Activated CD8-positive, alpha-beta memory T cell treated with anti-CD3 and anti-CD28 coated beads, Interleukin-2, amount 10 ng/mL, durations not matched to agents 7 days and 5 days (primary cell): ENCODE measurements at regions not wholly inside any gene's neighbourhood (a gene's known extent, or its start where the extent isn't known, plus 50 kb on each side); places are given as distances from the start of the nearest gene placed in this dataset.

Source experiments
- ATAC-seq: fragments of 150-1000 bp; cut with Tn5 transposase; one replicate; pipeline ENCODE4 v1.10.0; 2021; ENCODE audit warnings: moderate library complexity
- CTCF ChIA-PET: fragments of 350-600 bp; sonication (Branson Sonifier 250); formaldehyde crosslinking; loops from one replicate; lab custom pipeline; 2021; ENCODE audit warnings: antibody characterized with exemption; lab: Charles Lee
- DNase-seq: peaks from one replicate; pipeline ENCODE4 v3.0.0-alpha.2; 2020
- H3K27ac Mint-ChIP-seq: one replicate; pipeline ENCODE4 v1.8.0; 2021; ENCODE audit warnings: mild to moderate bottlenecking, mixed read lengths
- H3K27me3 Mint-ChIP-seq: one replicate; pipeline ENCODE4 v1.8.0; 2021; ENCODE audit warnings: mixed read lengths
- H3K36me3 Mint-ChIP-seq: one replicate; pipeline ENCODE4 v1.8.0; 2021; ENCODE audit warnings: mild to moderate bottlenecking, mixed read lengths
- H3K4me1 Mint-ChIP-seq: one replicate; pipeline ENCODE4 v1.8.0; 2021; ENCODE audit warnings: mixed read lengths
- H3K4me3 Mint-ChIP-seq: one replicate; pipeline ENCODE4 v1.8.0; 2021; ENCODE audit warnings: mild to moderate bottlenecking, moderate library complexity, mixed read lengths
- H3K9me3 Mint-ChIP-seq: one replicate; pipeline ENCODE4 v1.8.0; 2022; ENCODE audit warnings: low read depth, mixed read lengths

GRCh38 chr6:152863618-152864326, 113.2 kb downstream of the VIP start:
- H3K36me3 Mint-ChIP-seq, result no peaks in the 10 kb centered on the region
- DNase-seq (peak; percentile 70), ATAC-seq (peak; percentile 83)
- peaks cover 6% of the 10 kb centered on the region for H3K4me1 Mint-ChIP-seq
- H3K27me3 Mint-ChIP-seq, result peaks cover 11% of the 10 kb centered on the region
- H3K4me3 Mint-ChIP-seq, result no peak overlapping the region
- H3K27ac Mint-ChIP-seq, result no peak overlapping the region
- H3K9me3 Mint-ChIP-seq, result no peaks in the 10 kb centered on the region
- CTCF ChIA-PET, result interaction anchor here (0.6 to 2.7 kb wide), 7 partner anchors 16 to 161 kb away, joined by 3 to 13 read pairs (median 4); no protein-coding TSS in a partner anchor

- Mint-ChIP-seq H3K36me3 (no peaks in the 10 kb centered on the region), H3K27me3 (peaks cover 5% of the 10 kb centered on the region), H3K4me1 (no peaks in the 10 kb centered on the region), H3K9me3 (no peaks in the 10 kb centered on the region), H3K4me3 (no peak overlapping the region), H3K27ac (no peak overlapping the region)
- DNase-seq (no peak), ATAC-seq (no peak)
- CTCF ChIA-PET, result no interaction called here
These were observed 108.6 kb downstream of the FBXO5 start for GRCh38 chr6:152874267-152874666.

DNA sequence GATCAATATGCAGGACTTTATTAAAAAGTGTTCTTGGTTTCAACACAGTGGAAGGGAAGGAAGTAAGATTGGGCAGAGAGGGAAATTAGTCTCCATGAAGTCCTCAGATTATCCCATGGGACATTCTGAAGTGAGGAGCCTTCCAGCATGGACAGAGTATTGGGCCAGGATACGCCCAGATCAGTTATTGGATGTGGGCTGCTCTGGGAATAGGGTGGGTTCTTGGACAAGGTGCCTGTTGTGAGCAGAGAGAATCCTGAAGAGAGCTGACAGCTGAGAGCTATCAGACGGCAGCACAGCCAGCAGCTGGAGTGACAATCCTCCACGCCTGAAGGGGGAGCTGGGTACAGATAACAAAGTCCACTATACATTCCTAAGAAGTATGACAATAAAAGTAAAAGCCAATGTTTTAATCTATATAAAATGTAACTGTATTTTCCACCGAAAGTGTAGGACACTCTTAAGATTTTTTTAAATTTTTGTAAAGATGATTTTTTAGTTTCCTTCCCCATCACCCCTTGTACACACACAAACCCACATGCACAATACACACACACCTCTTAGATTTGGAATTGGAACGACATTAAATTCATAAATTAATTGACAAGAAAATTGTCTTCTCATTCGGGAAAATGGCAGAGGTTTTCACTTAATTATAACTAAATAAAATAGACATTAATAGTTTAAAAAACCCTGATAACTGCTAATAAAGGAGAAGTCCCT, 107.8 kb downstream of the FBXO5 start:
- H3K27ac Mint-ChIP-seq, result no peak overlapping the region
- H3K27me3 Mint-ChIP-seq, result peaks cover 5% of the 10 kb centered on the region
- H3K36me3 Mint-ChIP-seq, result no peaks in the 10 kb centered on the region
- CTCF ChIA-PET, result no interaction called here
- H3K9me3 Mint-ChIP-seq, result no peaks in the 10 kb centered on the region
- DNase-seq (no peak), ATAC-seq (no peak)
- H3K4me3 Mint-ChIP-seq, result no peak overlapping the region
- no peaks in the 10 kb centered on the region for H3K4me1 Mint-ChIP-seq

DNA sequence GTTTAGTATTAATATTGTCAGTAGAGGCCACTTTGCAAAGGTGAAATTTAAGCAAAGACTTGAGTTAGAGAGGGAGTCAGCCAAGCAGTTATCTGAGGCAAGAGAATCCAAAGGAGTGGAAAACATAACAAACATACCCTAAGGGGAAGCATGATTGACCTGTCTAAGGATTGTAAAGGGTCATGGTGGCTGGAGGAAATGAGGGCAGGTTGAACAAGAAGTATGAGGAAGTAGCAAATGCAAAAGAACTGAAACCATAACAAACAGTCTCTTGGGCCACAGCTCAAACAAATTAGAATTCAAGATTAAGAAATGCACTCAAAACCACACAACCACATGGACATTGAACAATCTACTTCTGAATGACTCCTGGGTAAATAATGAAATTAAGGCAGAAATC, 103.2 kb downstream of the FBXO5 start:
- Mint-ChIP-seq H3K36me3 (no peaks in the 10 kb centered on the region), H3K27ac (no peak overlapping the region), H3K4me1 (no peaks in the 10 kb centered on the region), H3K4me3 (no peak overlapping the region), H3K9me3 (no peaks in the 10 kb centered on the region), H3K27me3 (peaks cover 6% of the 10 kb centered on the region)
- ATAC-seq (no peak), DNase-seq (no peak)
- CTCF ChIA-PET, result no interaction called here

DNA sequence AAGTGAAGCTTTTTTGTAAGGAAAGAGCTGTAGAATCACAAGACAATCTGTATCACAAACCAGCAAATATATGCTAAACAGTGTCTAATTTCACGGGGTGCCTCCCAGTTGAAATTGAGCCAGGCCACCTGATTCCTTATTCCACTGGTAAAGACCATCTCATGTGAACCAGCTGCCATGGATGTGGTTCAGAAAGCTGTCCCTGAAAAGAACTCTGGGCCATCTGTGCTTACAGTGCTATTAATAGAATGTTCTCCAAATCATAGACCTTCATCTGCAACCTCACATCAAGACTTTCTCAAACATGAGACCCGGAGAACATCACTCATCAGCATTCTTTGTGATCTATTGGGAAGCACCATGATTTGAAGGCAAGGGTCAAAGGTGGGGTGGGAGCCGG, 89.7 kb downstream of the FBXO5 start:
- H3K27me3 Mint-ChIP-seq, result peaks cover 20% of the 10 kb centered on the region
- H3K4me1 Mint-ChIP-seq, result no peaks in the 10 kb centered on the region
- no peak overlapping the region for H3K4me3 Mint-ChIP-seq
- CTCF ChIA-PET, result no interaction called here
- H3K36me3 Mint-ChIP-seq, result no peaks in the 10 kb centered on the region
- no peak for ATAC-seq
- DNase-seq, result no peak
- no peak overlapping the region for H3K27ac Mint-ChIP-seq
- no peaks in the 10 kb centered on the region for H3K9me3 Mint-ChIP-seq

- Mint-ChIP-seq H3K27ac (no peak overlapping the region), H3K9me3 (no peaks in the 10 kb centered on the region), H3K4me3 (no peak overlapping the region), H3K4me1 (no peaks in the 10 kb centered on the region), H3K27me3 (peaks cover 20% of the 10 kb centered on the region), H3K36me3 (no peaks in the 10 kb centered on the region)
- DNase-seq (no peak), ATAC-seq (no peak)
- CTCF ChIA-PET, result interaction anchor here (2.0 kb wide), 1 partner anchor 32 kb away, joined by 6 read pairs; no protein-coding TSS in a partner anchor
These were observed 85.9 kb downstream of the FBXO5 start for GRCh38 chr6:152896923-152897322.

- DNase-seq (peak; percentile 78), ATAC-seq (peak; percentile 92)
- no peak overlapping the region for H3K4me3 Mint-ChIP-seq
- CTCF ChIA-PET, result interaction anchor here (0.8 to 2.0 kb wide), 4 partner anchors 13 to 49 kb away, joined by 3 to 6 read pairs (median 4); no protein-coding TSS in a partner anchor
- H3K27me3 Mint-ChIP-seq, result peaks cover 25% of the 10 kb centered on the region
- no peaks in the 10 kb centered on the region for H3K4me1 Mint-ChIP-seq
- H3K27ac Mint-ChIP-seq, result no peak overlapping the region
- no peaks in the 10 kb centered on the region for H3K36me3 Mint-ChIP-seq
- H3K9me3 Mint-ChIP-seq, result no peaks in the 10 kb centered on the region
These were observed 84.9 kb downstream of the FBXO5 start for GRCh38 chr6:152897807-152898399.

- H3K4me1 Mint-ChIP-seq, result no peaks in the 10 kb centered on the region
These were observed 78.2 kb downstream of the FBXO5 start for GRCh38 chr6:152904678-152905077.

DNA sequence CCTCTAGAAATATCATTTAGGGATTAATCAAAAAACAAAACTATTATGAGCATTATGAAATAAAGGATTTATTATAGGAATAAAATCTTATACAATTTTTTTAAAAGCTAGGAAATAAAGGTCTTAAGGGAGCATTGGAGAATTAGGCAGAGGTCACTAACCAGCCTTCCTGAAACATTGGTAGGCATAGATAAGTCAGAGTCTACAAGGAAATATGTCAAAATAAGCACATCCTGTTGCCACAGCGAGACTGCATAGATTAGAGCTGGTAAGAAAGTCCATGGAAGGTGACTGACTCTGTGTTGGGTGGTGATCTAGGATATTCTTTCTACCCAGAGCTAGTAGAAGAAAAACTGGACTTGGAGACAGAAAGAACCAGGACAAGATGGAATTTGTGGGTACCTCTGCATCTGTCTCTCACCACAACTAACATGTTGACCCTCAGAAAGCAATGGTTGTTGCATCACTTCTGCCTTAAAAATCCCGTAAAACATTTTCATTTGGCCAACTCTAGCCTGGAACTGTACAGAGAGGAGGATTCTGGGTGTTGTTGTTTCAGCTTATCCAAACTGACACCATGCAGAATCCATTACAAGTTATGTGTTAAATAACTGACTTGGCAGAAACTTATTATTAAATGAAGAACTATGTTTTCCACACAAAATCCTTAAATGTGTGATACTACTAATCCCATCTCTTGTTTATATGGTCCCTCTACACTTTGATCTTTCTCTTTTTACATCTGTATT, 77.1 kb downstream of the FBXO5 start:
- ATAC-seq (no peak), DNase-seq (no peak)
- CTCF ChIA-PET, result interaction anchor here (1.1 kb wide), 1 partner anchor 32 kb away, joined by 3 read pairs; no protein-coding TSS in a partner anchor
- Mint-ChIP-seq H3K36me3 (no peaks in the 10 kb centered on the region), H3K4me1 (no peaks in the 10 kb centered on the region), H3K27me3 (peaks cover 25% of the 10 kb centered on the region), H3K27ac (no peak overlapping the region), H3K4me3 (no peak overlapping the region), H3K9me3 (no peaks in the 10 kb centered on the region)

More at GRCh38 chr6:152904678-152905077, 78.2 kb downstream of the FBXO5 start:
- ATAC-seq, result no peak
- no peak for DNase-seq
- H3K9me3 Mint-ChIP-seq, result no peaks in the 10 kb centered on the region
- CTCF ChIA-PET, result no interaction called here
- H3K4me3 Mint-ChIP-seq, result no peak overlapping the region
- H3K36me3 Mint-ChIP-seq, result no peaks in the 10 kb centered on the region
- peaks cover 28% of the 10 kb centered on the region for H3K27me3 Mint-ChIP-seq
- H3K27ac Mint-ChIP-seq, result no peak overlapping the region

DNA sequence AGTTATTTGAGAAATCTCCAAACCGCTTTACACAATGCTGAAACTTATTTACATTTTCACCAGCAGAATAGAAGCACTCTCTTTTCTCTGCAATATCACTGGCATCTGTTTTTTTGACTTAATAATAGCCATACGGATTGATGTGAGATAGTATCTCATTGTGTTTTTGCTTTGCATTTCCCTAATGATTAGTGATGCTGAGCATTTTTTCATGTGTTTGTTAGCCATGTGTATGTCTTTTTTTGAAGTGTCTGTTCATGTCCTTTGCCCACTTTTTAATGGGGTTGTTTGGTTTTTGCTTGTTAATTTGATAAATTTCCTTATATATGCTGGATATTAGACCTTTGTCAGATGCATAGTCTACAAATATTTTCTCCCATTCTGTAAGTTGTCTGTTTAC, 73.6 kb downstream of the FBXO5 start:
- Mint-ChIP-seq H3K27ac (no peak overlapping the region), H3K4me3 (no peak overlapping the region), H3K4me1 (no peaks in the 10 kb centered on the region), H3K9me3 (no peaks in the 10 kb centered on the region), H3K27me3 (peaks cover 9% of the 10 kb centered on the region), H3K36me3 (no peaks in the 10 kb centered on the region)
- CTCF ChIA-PET, result no interaction called here
- no peak for ATAC-seq
- no peak for DNase-seq

DNA sequence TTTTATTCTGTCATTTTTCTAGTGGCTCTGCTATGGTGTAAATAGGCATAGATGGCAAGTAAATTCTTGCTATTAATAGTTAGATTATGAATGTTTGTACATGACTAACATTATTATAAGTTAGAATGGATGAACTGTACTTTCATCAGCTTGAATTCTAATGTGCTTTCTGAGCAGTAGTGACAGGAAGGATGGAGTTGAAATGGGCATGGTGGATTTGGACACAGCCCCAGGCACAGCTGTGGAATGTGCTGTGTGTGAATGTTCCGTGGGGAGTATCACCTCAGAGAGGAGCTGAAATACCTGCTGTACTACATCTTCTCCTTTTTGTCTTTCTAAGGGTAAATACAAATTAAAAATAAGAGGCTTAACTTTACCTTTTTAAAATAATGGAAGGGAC, 66.8 kb downstream of the FBXO5 start:
- Mint-ChIP-seq H3K36me3 (no peaks in the 10 kb centered on the region), H3K4me1 (no peaks in the 10 kb centered on the region), H3K27me3 (peaks cover 5% of the 10 kb centered on the region), H3K27ac (no peak overlapping the region), H3K9me3 (no peaks in the 10 kb centered on the region), H3K4me3 (no peak overlapping the region)
- DNase-seq, result no peak
- CTCF ChIA-PET, result interaction anchor here (1.1 kb wide), 1 partner anchor 18 kb away, joined by 5 read pairs; no protein-coding TSS in a partner anchor
- no peak for ATAC-seq

DNA sequence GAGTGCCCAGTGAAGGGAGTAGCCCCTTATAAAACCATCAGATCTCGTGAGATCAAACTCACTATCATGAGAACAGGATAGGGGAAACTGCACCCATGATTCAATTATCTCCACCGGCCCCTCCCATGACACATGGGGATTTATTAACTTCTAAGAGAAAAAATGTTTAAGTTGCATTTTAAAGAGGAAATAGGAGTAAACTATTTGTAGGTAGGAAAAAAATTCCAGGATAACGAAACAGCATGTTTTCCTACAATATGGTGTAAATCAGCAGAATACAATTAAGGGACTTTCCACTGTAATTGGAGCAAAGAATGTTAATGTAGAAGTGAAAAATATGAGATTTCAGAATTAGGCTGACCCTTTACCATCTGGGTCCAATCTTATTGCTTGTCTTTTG, 63.9 kb downstream of the FBXO5 start:
- DNase-seq, result no peak
- CTCF ChIA-PET, result no interaction called here
- Mint-ChIP-seq H3K36me3 (no peaks in the 10 kb centered on the region), H3K4me3 (no peak overlapping the region), H3K27me3 (peaks cover 2% of the 10 kb centered on the region), H3K9me3 (no peaks in the 10 kb centered on the region), H3K4me1 (no peaks in the 10 kb centered on the region), H3K27ac (no peak overlapping the region)
- ATAC-seq, result no peak

- H3K4me3 Mint-ChIP-seq, result no peak overlapping the region
- DNase-seq (no peak), ATAC-seq (no peak)
- CTCF ChIA-PET, result interaction anchor here (1.0 kb wide), 1 partner anchor 28 kb away, joined by 3 read pairs; no protein-coding TSS in a partner anchor
- no peak overlapping the region for H3K27ac Mint-ChIP-seq
- no peaks in the 10 kb centered on the region for H3K4me1 Mint-ChIP-seq
- H3K36me3 Mint-ChIP-seq, result no peaks in the 10 kb centered on the region
- no peaks in the 10 kb centered on the region for H3K9me3 Mint-ChIP-seq
- peaks cover 2% of the 10 kb centered on the region for H3K27me3 Mint-ChIP-seq
These were observed 62.8 kb downstream of the FBXO5 start for GRCh38 chr6:152920016-152920415.
